AG09319 (cell line): ENCODE measurements at regions not wholly inside any gene's neighbourhood (a gene's known extent, or its start where the extent isn't known, plus 50 kb on each side); places are given as distances from the start of the nearest gene placed in this dataset.

Experiments used
- DNase-seq: peaks from one replicate; pipeline ENCODE4 v3.0.0-alpha.2; 2010; ENCODE audit warnings: low read depth; ENCODE audit errors: extremely low read depth
- TF ChIP-seq, protein P1 (sequence below): IDR thresholded peaks from 2 replicates; pipeline ENCODE4 v1.5.1; 2011; ENCODE audit warnings: low read depth, mild to moderate bottlenecking, inconsistent platforms, low read length, moderate library complexity

DNA sequence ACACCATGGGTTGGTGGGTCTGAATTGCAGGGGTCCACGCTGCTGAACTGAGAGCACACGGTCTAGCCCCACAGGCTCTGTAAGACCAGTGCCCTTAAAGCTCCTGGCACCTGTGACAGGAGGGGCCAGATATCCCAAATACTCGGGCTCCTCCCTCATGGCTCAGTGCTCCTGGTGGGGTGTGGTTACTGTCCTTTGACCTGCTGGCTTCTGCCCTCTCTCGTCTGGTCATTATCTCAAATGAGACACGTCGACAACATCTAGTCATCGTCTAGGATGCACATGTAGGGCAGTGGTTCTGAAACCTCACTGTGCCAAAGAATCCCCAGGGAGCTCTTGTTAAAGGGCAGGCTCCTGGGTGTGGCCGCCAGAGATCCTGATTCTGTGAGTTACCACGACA, 258.4 kb downstream of the LOXHD1 start:
- TF ChIP-seq, protein P1, sequence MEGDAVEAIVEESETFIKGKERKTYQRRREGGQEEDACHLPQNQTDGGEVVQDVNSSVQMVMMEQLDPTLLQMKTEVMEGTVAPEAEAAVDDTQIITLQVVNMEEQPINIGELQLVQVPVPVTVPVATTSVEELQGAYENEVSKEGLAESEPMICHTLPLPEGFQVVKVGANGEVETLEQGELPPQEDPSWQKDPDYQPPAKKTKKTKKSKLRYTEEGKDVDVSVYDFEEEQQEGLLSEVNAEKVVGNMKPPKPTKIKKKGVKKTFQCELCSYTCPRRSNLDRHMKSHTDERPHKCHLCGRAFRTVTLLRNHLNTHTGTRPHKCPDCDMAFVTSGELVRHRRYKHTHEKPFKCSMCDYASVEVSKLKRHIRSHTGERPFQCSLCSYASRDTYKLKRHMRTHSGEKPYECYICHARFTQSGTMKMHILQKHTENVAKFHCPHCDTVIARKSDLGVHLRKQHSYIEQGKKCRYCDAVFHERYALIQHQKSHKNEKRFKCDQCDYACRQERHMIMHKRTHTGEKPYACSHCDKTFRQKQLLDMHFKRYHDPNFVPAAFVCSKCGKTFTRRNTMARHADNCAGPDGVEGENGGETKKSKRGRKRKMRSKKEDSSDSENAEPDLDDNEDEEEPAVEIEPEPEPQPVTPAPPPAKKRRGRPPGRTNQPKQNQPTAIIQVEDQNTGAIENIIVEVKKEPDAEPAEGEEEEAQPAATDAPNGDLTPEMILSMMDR = no peak
- no peak for DNase-seq

DNA sequence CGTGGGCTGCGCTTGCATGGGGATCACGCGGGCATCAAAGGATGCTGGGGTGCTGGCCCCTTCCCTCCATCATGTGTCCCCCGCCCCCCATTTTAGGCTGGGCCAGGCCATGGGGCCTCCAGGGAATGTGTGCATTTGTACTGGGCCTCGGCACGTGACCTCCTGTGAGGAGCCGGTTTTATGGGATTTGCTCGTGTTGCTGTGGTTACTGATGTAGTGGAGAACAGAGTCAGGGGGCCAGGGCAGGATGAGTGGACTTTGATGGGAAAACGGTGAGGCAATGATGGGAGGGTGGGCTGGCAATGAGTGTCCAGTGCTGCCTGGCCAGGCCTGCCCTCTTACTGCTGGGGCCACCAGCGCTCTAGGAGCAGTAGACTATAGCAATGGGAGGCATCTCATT, 257.7 kb downstream of the LOXHD1 start:
- no peak for DNase-seq

DNA sequence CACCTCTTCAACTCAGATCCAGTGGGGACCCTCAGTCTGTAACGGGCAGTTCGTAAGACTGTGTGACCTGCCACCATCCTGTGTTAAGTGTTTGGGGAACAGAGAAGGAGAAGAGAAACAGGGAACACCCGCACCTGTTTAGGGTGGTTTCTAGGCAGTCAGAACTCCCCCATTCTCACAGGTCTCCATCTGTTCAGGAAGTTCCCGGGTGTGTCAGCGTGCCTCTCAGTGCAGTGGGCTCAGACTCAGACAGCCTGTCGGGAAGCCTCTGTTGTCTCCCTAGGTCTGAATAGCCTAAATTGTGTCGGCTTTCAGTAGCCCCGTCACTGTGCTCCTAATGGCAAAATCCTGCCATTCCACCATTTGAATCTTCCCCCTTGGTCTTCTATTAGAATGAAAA, 256.6 kb downstream of the LOXHD1 start:
- TF ChIP-seq, protein P1 = no peak
- DNase-seq = no peak

More for the DNA sequence above, 257.7 kb downstream of the LOXHD1 start:
- TF ChIP-seq, protein P1 = no peak

DNA sequence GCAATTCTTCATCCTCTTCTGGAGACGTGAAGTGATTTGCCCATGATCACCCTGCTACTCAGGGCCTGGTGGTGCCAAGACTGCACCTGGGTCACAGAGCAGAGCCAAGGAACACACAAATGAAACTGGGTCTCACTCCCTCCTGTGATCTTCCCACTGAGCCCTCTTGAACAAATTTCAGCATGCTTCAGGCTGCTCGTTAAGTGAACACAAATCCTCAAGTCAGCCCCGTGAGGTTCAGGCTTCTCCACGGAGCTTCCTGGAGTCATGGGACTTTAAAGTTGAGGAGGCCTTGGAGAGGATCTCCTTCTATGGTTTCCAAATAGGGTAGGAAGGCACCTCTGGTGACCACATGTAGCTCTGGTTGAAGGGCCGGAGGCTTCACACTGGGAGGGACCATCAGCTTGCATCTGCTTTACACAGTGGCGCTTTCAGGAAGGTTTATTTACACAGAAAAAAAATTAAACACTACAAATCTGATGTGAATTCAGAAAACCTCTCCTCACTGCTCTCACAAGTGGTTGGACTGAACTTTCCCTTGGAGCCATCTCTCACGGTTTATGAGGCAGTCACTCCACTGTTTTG, 255.4 kb downstream of the LOXHD1 start:
- TF ChIP-seq, protein P1 = no peak
- no peak for DNase-seq

DNA sequence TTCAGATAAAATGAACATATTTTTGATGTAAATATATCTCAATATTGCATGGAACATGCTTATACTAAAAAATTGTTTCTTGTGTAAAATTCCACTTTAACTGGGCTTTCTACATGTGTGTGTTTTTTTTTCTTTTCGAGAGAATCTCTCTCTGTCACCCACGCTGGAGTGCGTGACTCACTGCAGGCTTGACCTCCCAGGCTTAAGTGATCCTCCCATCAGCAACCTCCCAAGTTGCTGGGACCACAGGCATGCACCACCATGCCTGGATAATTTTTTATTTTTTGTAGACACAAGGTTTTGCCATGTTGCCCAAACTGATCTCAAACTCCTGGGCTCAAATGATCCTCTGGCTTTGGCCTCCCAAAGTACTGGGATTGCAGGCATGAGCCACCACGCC, 254.6 kb downstream of the LOXHD1 start:
- DNase-seq = no peak

DNA sequence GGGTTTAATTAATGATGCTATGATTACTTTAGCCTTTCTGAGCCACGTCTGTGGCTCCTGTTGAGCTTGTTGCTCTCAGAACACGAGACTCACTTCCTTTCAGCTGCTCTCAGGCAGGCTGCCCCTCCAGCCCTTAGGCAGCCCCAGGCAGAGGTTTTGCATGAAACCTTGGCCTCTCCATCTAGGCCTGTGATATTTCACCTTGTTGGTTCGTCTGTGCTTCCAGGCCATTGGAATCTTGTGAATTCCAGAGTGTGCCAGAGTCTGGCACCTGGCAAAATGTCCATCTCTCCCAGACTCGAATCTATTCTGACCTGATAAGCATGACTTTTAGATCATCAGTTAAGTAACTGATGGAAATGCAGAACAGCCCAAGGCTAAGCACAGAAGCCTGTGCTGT, 254.1 kb downstream of the LOXHD1 start:
- TF ChIP-seq, protein P1 = no peak
- no peak for DNase-seq

More for the DNA sequence above, 254.6 kb downstream of the LOXHD1 start:
- TF ChIP-seq, protein P1 = no peak

DNA sequence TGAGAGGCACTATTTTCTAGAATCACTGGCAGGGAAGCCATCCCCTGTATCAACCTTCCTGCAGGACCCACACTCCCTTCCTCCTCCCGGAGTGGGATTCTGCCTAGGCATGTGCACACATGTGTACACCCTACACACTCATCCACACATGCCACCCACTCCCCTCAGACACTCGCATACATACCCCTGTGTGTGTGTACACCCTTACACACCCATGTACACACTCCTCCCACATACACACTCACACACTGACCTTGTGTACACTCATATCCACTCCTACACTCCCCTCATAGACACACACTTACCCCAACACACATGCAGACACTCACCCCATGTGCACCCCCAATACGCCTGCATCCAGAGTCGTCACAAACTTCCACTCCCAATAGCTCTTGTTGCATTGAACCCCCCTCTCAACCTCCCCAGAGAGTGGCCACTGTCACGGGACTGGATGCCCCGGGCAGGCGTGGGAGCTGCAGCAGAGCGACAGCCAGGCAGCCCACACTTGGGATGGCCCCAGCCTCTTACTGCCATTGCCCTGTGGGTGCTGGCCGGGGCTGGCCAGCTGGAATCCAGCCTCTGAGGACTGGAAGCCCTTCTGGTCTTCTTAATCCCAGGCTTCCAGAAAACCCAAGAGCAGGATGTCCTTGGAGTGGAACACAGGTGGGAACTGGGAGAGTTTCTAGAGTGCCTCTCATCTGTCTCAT, 251.0 kb downstream of the LOXHD1 start:
- no peak for DNase-seq
- TF ChIP-seq, protein P1 = no peak
